ENCODE measurements at regions not wholly inside any gene's neighbourhood (a gene's known extent, or its start where the extent isn't known, plus 50 kb on each side); places are given as distances from the start of the nearest gene placed in this dataset.

DNA sequence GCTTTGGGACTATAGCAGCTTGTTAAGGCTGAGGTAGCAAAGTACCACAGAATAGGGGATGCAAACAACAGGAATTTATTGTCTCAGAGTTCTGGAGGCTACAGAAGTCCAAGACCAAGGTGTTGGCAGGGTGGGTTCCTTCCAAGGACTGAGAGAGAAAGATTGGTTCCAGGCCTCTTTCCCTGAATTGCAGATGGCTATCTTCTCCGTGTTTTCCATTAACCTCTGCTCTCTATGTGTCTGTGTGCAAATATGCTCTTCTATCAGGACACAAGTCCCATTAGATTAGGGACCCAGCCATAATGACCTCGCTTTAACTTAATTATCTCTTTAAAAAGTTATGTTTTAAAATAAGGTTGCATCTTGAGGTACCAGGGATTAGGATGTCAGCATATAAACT, 1732.9 kb upstream of the SLC10A2 start:
- TF ChIP-seq CTCF (IDR thresholded peaks at IDR 0.05) (no peak), EP300 (IDR thresholded peaks at IDR 0.05) (no peak)

All from esophagus muscularis mucosa (tissue), 3 donors.